HCT116 (cell line): ENCODE measurements at regions not wholly inside any gene's neighbourhood (a gene's known extent, or its start where the extent isn't known, plus 50 kb on each side); places are given as distances from the start of the nearest gene placed in this dataset.

Source experiments
- ATAC-seq: fragments of 200-7000 bp; cut with Tn5 transposase; 2 replicates; pipeline ENCODE4 v1.9.1; 2020; ENCODE audit warnings: mild to moderate bottlenecking, moderate library complexity
- BruUV-seq: library from RNA; stranded (reverse); fragments of 400-500 nt; replicated peaks from 2 replicates; lab custom pipeline; 2021; lab: Mats Ljungman, UMichigan
- CTCF ChIA-PET: fragments of 300-600 bp; sonication (Branson Sonifier 250); formaldehyde crosslinking; loops from one replicate; lab custom pipeline; 2021; ENCODE audit warnings: antibody characterized with exemption; lab: Charles Lee
- POLR2A ChIA-PET: fragments of 300-600, 350-600 bp; sonication (Branson Sonifier 250); formaldehyde crosslinking; loops from one replicate; lab custom pipeline; 2021; ENCODE audit warnings: antibody characterized with exemption; lab: Charles Lee
- RAD21 ChIA-PET, 2 experiments: fragments of 300-600 bp; sonication (Branson Sonifier 250); formaldehyde crosslinking; loops; one replicate each; lab custom pipeline; 2023; ENCODE audit warnings: low total read pairs in 2 of 2; ENCODE audit not compliant: uncharacterized antibody in 2 of 2, unreplicated experiment in 2 of 2, low non-redundant PET in 1 of 2; lab: Charles Lee
- DNase-seq: peaks from one replicate; pipeline ENCODE4 v3.0.0-alpha.2; 2010; ENCODE audit warnings: low read depth, low spot score
- H2AFZ ChIP-seq: fragments of 200-600 bp; shearing (Covaris generic), sonication (generic); 2 replicates; pipeline ENCODE4 v1.6.1; 2017; ENCODE audit warnings: low read depth, mixed run types, mixed read lengths, antibody characterized with exemption, low read length; ENCODE audit not compliant: poor library complexity, severe bottlenecking
- H3K27ac ChIP-seq: 2 replicates; pipeline ENCODE4 v1.5.1; 2012; ENCODE audit warnings: low read depth, low read length
- H3K27me3 ChIP-seq: fragments of 200-600 bp; sonication (generic); 2 replicates; pipeline ENCODE4 v1.6.1; 2016; ENCODE audit warnings: mixed run types, low read length, mixed read lengths; ENCODE audit not compliant: insufficient read depth
- H3K36me3 ChIP-seq, 2 experiments: fragments of 200-500 bp in 1 of 2; fragments of 200-600 bp in 1 of 2; sonication (Bioruptor generic) in 1 of 2; sonication (generic) in 1 of 2; 2 replicates each; pipeline versions ENCODE4 v1.5.1 to v1.6.1; 2014 to 2016; ENCODE audit warnings: low read length in 2 of 2, inconsistent platforms in 1 of 2, mixed read lengths in 1 of 2, mixed run types in 1 of 2; ENCODE audit not compliant: insufficient read depth in 2 of 2, control insufficient read depth in 1 of 2
- H3K4me1 ChIP-seq, 2 experiments: fragments of 200-600 bp in 1 of 2; sonication (generic) in 1 of 2; 2 replicates each; pipeline versions ENCODE4 v1.5.1 to v1.6.1; 2012 to 2017; ENCODE audit warnings: low read length in 2 of 2, inconsistent platforms in 1 of 2, mild to moderate bottlenecking in 1 of 2, mixed read lengths in 1 of 2, mixed run types in 1 of 2, moderate library complexity in 1 of 2; ENCODE audit not compliant: insufficient read depth in 2 of 2, control insufficient read depth in 1 of 2
- H3K4me2 ChIP-seq: fragments of 200-600 bp; sonication (generic); 2 replicates; pipeline ENCODE4 v1.6.1; 2017; ENCODE audit warnings: mixed run types, low read length, mixed read lengths
- H3K4me3 ChIP-seq, 2 experiments: fragments of 200-600 bp in 1 of 2; sonication (generic) in 1 of 2; replicated peaks in 1 of 2; 2 replicates each; pipeline ENCODE4 v1.5.1; 2011 to 2016; ENCODE audit warnings: low read length in 2 of 2, control low read depth in 1 of 2, low read depth in 1 of 2, mild to moderate bottlenecking in 1 of 2, mixed read lengths in 1 of 2, mixed run types in 1 of 2
- H3K79me2 ChIP-seq: fragments of 200-600 bp; sonication (generic); 2 replicates; pipeline ENCODE4 v1.6.1; 2017; ENCODE audit warnings: mild to moderate bottlenecking, mixed run types, low read length, moderate library complexity, mixed read lengths; ENCODE audit not compliant: insufficient read depth
- H3K9ac ChIP-seq: fragments of 200-600 bp; sonication (generic); 2 replicates; pipeline ENCODE4 v1.6.1; 2016; ENCODE audit warnings: low read length, mixed read lengths
- H3K9me2 ChIP-seq: fragments of 200-600 bp; sonication (generic), shearing (Covaris generic); 2 replicates; pipeline ENCODE4 v1.6.1; 2017; ENCODE audit warnings: mixed run types, mild to moderate bottlenecking, moderate library complexity; ENCODE audit not compliant: insufficient read depth
- H3K9me3 ChIP-seq, 2 experiments: fragments of 200-500 bp in 1 of 2; fragments of 200-600 bp in 1 of 2; sonication (Bioruptor generic) in 1 of 2; sonication (generic) in 1 of 2; 2 replicates each; pipeline ENCODE4 v1.6.1; 2014 to 2017; ENCODE audit warnings: low read length in 2 of 2, mixed read lengths in 2 of 2, inconsistent platforms in 1 of 2, low read depth in 1 of 2, mild to moderate bottlenecking in 1 of 2, mixed run types in 1 of 2, moderate library complexity in 1 of 2; ENCODE audit not compliant: control insufficient read depth in 1 of 2, insufficient read depth in 1 of 2
- H4K20me1 ChIP-seq: fragments of 200-600 bp; sonication (generic), shearing (Covaris generic); 2 replicates; pipeline ENCODE4 v1.6.1; 2017; ENCODE audit warnings: mixed run types, mild to moderate bottlenecking, moderate library complexity; ENCODE audit not compliant: insufficient read depth
- CBX3 ChIP-seq: IDR thresholded peaks from 2 replicates; pipeline ENCODE4 v1.6.1; 2012; ENCODE audit warnings: low read depth
- CEBPB ChIP-seq: IDR thresholded peaks from 2 replicates; pipeline ENCODE4 v1.6.1; 2012; ENCODE audit warnings: low read depth
- CTCF ChIP-seq, 3 experiments: fragments of 200-600 bp in 1 of 3; sonication (generic) in 1 of 3; IDR thresholded peaks in 2 of 3; conservative IDR thresholded peaks in 1 of 3; 2 replicates each; pipeline ENCODE4 v1.5.1; 2012 to 2017; ENCODE audit warnings: low read depth in 2 of 3, low read length in 2 of 3, antibody characterized with exemption in 1 of 3, borderline replicate concordance in 1 of 3, control low read depth in 1 of 3, mild to moderate bottlenecking in 1 of 3, mixed read lengths in 1 of 3, mixed run types in 1 of 3, moderate library complexity in 1 of 3; ENCODE audit not compliant: insufficient read depth in 1 of 3
- EGR1 ChIP-seq: IDR thresholded peaks from 2 replicates; pipeline ENCODE4 v1.6.1; 2012; ENCODE audit warnings: low read depth
- ELF1 ChIP-seq: IDR thresholded peaks from 2 replicates; pipeline ENCODE4 v1.6.1; 2012; ENCODE audit warnings: low read depth, borderline replicate concordance
- EZH2 ChIP-seq: fragments of 200-600 bp; sonication (generic); IDR thresholded peaks from 2 replicates; pipeline ENCODE4 v1.6.1; 2017; ENCODE audit warnings: antibody characterized with exemption, mixed run types
- EZH2phosphoT487 ChIP-seq: fragments of 200-600 bp; IDR thresholded peaks from 2 replicates; pipeline ENCODE4 v1.6.1; 2018; ENCODE audit warnings: antibody characterized with exemption, borderline replicate concordance
- FOSL1 ChIP-seq: IDR thresholded peaks from 2 replicates; pipeline ENCODE4 v1.6.1; 2012; ENCODE audit warnings: low read depth
- JUND ChIP-seq: IDR thresholded peaks from 2 replicates; pipeline ENCODE4 v1.6.1; 2012
- POLR2A ChIP-seq: IDR thresholded peaks from 2 replicates; pipeline ENCODE4 v1.7.0; 2011; ENCODE audit warnings: borderline replicate concordance; ENCODE audit not compliant: insufficient read depth, insufficient read length; ENCODE audit errors: extremely low read depth
- POLR2AphosphoS5 ChIP-seq: IDR thresholded peaks from 2 replicates; pipeline ENCODE4 v1.6.1; 2011; ENCODE audit warnings: mild to moderate bottlenecking, low read depth, low read length, moderate library complexity
- SIN3A ChIP-seq: IDR thresholded peaks from 2 replicates; pipeline ENCODE4 v1.6.1; 2012; ENCODE audit warnings: low read depth
- SP1 ChIP-seq: IDR thresholded peaks from 2 replicates; pipeline ENCODE4 v1.6.1; 2012; ENCODE audit warnings: low read depth
- SRF ChIP-seq: IDR thresholded peaks from 2 replicates; pipeline ENCODE4 v1.6.1; 2012; ENCODE audit warnings: low read depth
- TCF7L2 ChIP-seq: IDR thresholded peaks from 2 replicates; pipeline ENCODE4 v1.7.0; 2011; ENCODE audit warnings: borderline replicate concordance, inconsistent platforms; ENCODE audit not compliant: insufficient read depth, insufficient read length; ENCODE audit errors: extremely low read depth
- YY1 ChIP-seq: IDR thresholded peaks from 2 replicates; pipeline ENCODE4 v1.6.1; 2011; ENCODE audit warnings: low read length, low read depth, moderate library complexity, mild to moderate bottlenecking; ENCODE audit not compliant: insufficient replicate concordance; ENCODE audit errors: extremely low read depth
- ZBTB33 ChIP-seq: IDR thresholded peaks from 2 replicates; pipeline ENCODE4 v1.6.1; 2011; ENCODE audit warnings: mild to moderate bottlenecking, low read length, moderate library complexity; ENCODE audit not compliant: insufficient replicate concordance; ENCODE audit errors: extremely low read depth
- intact Hi-C: fragments of 100-400 bp; cut with micrococcal nuclease; formaldehyde crosslinking; loops from 2 replicates; pipeline ENCODE4 v1.10.0; 2022
- TF ChIP-seq, protein P1 (sequence below): IDR thresholded peaks from 2 replicates; pipeline ENCODE4 v1.6.1; 2012

DNA sequence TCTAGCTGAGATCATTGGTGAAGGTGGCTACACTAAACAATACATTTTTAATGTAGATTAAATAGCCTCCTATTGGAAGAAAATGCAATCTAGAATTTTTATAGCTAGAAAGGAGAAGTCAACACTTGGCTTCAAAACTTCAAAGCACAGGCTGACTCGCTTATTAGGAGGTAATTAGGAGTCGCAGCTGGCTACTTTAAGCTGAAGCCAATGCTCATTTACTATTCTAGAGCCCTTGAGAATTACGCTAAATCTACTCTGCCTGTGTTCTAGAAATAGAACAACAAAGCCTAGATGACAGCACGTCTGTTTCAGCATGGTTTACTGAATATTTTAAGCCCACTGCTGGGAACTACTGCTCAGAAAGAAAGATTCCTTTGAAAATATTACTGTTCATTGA is 101.6 kb upstream of the EEPD1 start:
- TF ChIP-seq YY1 (no peak), EGR1 (no peak), SIN3A (no peak), POLR2A (no peak), SP1 (no peak), JUND (no peak), SRF (no peak), FOSL1 (no peak), CTCF (IDR thresholded peaks at IDR 0.05 in 2 of 3, conservative IDR thresholded peaks at IDR 0.05 in 1 of 3; ENCODE audit: borderline replicate concordance in 1 of 3, insufficient read depth in 1 of 3, low read depth in 2 of 3, low read length in 2 of 3) (no peak), ELF1 (no peak), ZBTB33 (no peak), CBX3 (no peak), POLR2AphosphoS5 (no peak), EZH2 (no peak), CEBPB (no peak), EZH2phosphoT487 (no peak), TCF7L2 (no peak)
- TF ChIP-seq, protein P1, sequence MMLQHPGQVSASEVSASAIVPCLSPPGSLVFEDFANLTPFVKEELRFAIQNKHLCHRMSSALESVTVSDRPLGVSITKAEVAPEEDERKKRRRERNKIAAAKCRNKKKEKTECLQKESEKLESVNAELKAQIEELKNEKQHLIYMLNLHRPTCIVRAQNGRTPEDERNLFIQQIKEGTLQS: no peak
- POLR2A ChIA-PET: no interaction called here
- no peak overlapping the region for H3K27ac ChIP-seq

More for the DNA sequence above, 101.6 kb upstream of the EEPD1 start:
- ATAC-seq (no peak), DNase-seq (no peak)
- intact Hi-C loops: no loop called here
- H3K79me2 ChIP-seq: no peaks in the 10 kb centered on the region
- BruUV-seq: no TSS peak
- no peaks in the 10 kb centered on the region for H3K4me1 ChIP-seq
- no peak overlapping the region for H2AFZ ChIP-seq
- no peak overlapping the region for H3K9ac ChIP-seq
- ChIA-PET CTCF (no interaction called here), RAD21 (no interaction called here)
- no peaks in the 10 kb centered on the region for H4K20me1 ChIP-seq
- no peaks in the 10 kb centered on the region for H3K9me3 ChIP-seq
- H3K9me2 ChIP-seq: 0 out of 2 replicates have a peak, but pooled peaks cover 2% of the 10 kb centered on the region
- H3K27me3 ChIP-seq: no peaks in the 10 kb centered on the region
- no peak overlapping the region for H3K4me3 ChIP-seq
- H3K4me2 ChIP-seq: no peak overlapping the region
- H3K36me3 ChIP-seq: no peaks in the 10 kb centered on the region
